IMR-90 (cell line): ENCODE measurements at regions not wholly inside any gene's neighbourhood (a gene's known extent, or its start where the extent isn't known, plus 50 kb on each side); places are given as distances from the start of the nearest gene placed in this dataset.
"Not testable (repeated sequence)": the region's sequence is repeated elsewhere in the genome, so short reads cannot be mapped to it uniquely, and the experiment has no call there.

Experiments used
- ATAC-seq: fragments of 200-7000 bp; cut with Tn5 transposase; 2 replicates; pipeline ENCODE4 v1.9.1; 2020; ENCODE audit warnings: low read depth, mild to moderate bottlenecking, moderate library complexity
- BruUV-seq: library from RNA; stranded (reverse); fragments of 400-500 nt; replicated peaks from 2 replicates; lab custom pipeline; 2021; lab: Mats Ljungman, UMichigan
- CTCF ChIA-PET: fragments of 300-600 bp; formaldehyde crosslinking; extraction: SDS; loops from one replicate; lab custom pipeline; 2021; ENCODE audit warnings: antibody characterized with exemption; lab: Yijun Ruan, JAX
- POLR2A ChIA-PET: fragments of 300-600 bp; sonication (Branson Sonifier 250); formaldehyde crosslinking; loops from one replicate; lab custom pipeline; 2022; ENCODE audit warnings: antibody characterized with exemption; ENCODE audit not compliant: unreplicated experiment; lab: Charles Lee
- DNase-seq: peaks from one replicate; pipeline ENCODE4 v3.0.0; 2013
- H2AFZ ChIP-seq: replicated peaks from 2 replicates; pipeline ENCODE3; 2013; ENCODE audit warnings: low read length, mild to moderate bottlenecking; ENCODE audit not compliant: poor library complexity
- H2AK5ac ChIP-seq: 2 replicates; pipeline ENCODE4 v1.6.1; 2013; ENCODE audit warnings: low read depth, low read length, inconsistent platforms
- H2AK9ac ChIP-seq: replicated peaks from 2 replicates; pipeline ENCODE3; 2013; ENCODE audit warnings: mild to moderate bottlenecking, low read depth, low read length, moderate library complexity; ENCODE audit not compliant: poor library complexity
- H2BK120ac ChIP-seq: 2 replicates; pipeline ENCODE4 v1.6.1; 2013; ENCODE audit warnings: low read depth, low read length, inconsistent platforms
- H2BK15ac ChIP-seq: 3 replicates; pipeline ENCODE4 v1.6.1; 2013; ENCODE audit warnings: low read depth, low read length, inconsistent platforms
- H2BK20ac ChIP-seq: 2 replicates; pipeline ENCODE4 v1.6.1; 2013; ENCODE audit warnings: low read depth, mild to moderate bottlenecking, inconsistent platforms, low read length, moderate library complexity
- H2BK5ac ChIP-seq: 2 replicates; pipeline ENCODE4 v1.6.1; 2013; ENCODE audit warnings: mild to moderate bottlenecking, low read depth, low read length, inconsistent platforms; ENCODE audit not compliant: poor library complexity, severe bottlenecking
- H3K14ac ChIP-seq: replicated peaks from 2 replicates; pipeline ENCODE4 v1.6.1; 2013; ENCODE audit warnings: low read depth, low read length, inconsistent platforms
- H3K18ac ChIP-seq: 2 replicates; pipeline ENCODE4 v1.6.1; 2013; ENCODE audit warnings: low read depth, low read length, control low read depth
- H3K23ac ChIP-seq: 2 replicates; pipeline ENCODE4 v1.6.1; 2013; ENCODE audit warnings: low read depth, low read length, inconsistent platforms
- H3K27ac ChIP-seq: 2 replicates; pipeline ENCODE4 v1.5.1; 2013; ENCODE audit warnings: mild to moderate bottlenecking, control low read depth, low read length; ENCODE audit not compliant: insufficient read depth
- H3K27me3 ChIP-seq: 2 replicates; pipeline ENCODE4 v1.6.1; 2013; ENCODE audit warnings: low read length; ENCODE audit not compliant: control insufficient read depth, insufficient read depth
- H3K36me3 ChIP-seq: 2 replicates; pipeline ENCODE4 v1.6.1; 2013; ENCODE audit warnings: low read length, mixed read lengths; ENCODE audit not compliant: control insufficient read depth, insufficient read depth
- H3K4ac ChIP-seq: 2 replicates; pipeline ENCODE4 v1.6.1; 2013; ENCODE audit warnings: low read depth, low read length, inconsistent platforms
- H3K4me1 ChIP-seq: 2 replicates; pipeline ENCODE4 v1.6.1; 2013; ENCODE audit warnings: low read length, mixed read lengths; ENCODE audit not compliant: control insufficient read depth, insufficient read depth
- H3K4me2 ChIP-seq: 2 replicates; pipeline ENCODE4 v1.6.1; 2013; ENCODE audit warnings: low read depth, mild to moderate bottlenecking, control low read depth, low read length, moderate library complexity
- H3K4me3 ChIP-seq: 2 replicates; pipeline ENCODE4 v1.5.1; 2013; ENCODE audit warnings: low read depth, mild to moderate bottlenecking, control low read depth, low read length, moderate library complexity; ENCODE audit not compliant: insufficient read depth
- H3K56ac ChIP-seq: 2 replicates; pipeline ENCODE4 v1.6.1; 2013; ENCODE audit warnings: low read length, inconsistent platforms; ENCODE audit not compliant: insufficient read depth; ENCODE audit errors: extremely low read depth
- H3K79me1 ChIP-seq, 2 experiments: 2 replicates each; pipeline ENCODE4 v1.6.1; 2013; ENCODE audit warnings: low read length in 2 of 2, inconsistent platforms in 1 of 2, low read depth in 1 of 2
- H3K9ac ChIP-seq: 2 replicates; pipeline ENCODE4 v1.6.1; 2013; ENCODE audit warnings: low read depth, low read length, control low read depth
- H3K9me1 ChIP-seq: 2 replicates; pipeline ENCODE4 v1.6.1; 2013; ENCODE audit warnings: low read length, inconsistent platforms; ENCODE audit not compliant: insufficient read depth
- H3K9me3 ChIP-seq: 2 replicates; pipeline ENCODE4 v1.6.1; 2013; ENCODE audit warnings: low read length; ENCODE audit not compliant: control insufficient read depth, insufficient read depth
- H4K20me1 ChIP-seq: 2 replicates; pipeline ENCODE4 v1.6.1; 2013; ENCODE audit warnings: low read length, inconsistent platforms; ENCODE audit not compliant: insufficient read depth
- H4K5ac ChIP-seq: 2 replicates; pipeline ENCODE4 v1.6.1; 2013; ENCODE audit warnings: mild to moderate bottlenecking, low read depth, low read length, control low read depth
- H4K8ac ChIP-seq, 2 experiments: 2 replicates each; pipeline ENCODE4 v1.6.1; 2013; ENCODE audit warnings: low read depth in 2 of 2, low read length in 2 of 2, control low read depth in 1 of 2, inconsistent platforms in 1 of 2
- H4K91ac ChIP-seq: 2 replicates; pipeline ENCODE4 v1.6.1; 2013; ENCODE audit warnings: low read depth, low read length, inconsistent platforms; ENCODE audit not compliant: insufficient read depth
- WGBS, 2 experiments: methylation state at CpG; one replicate each; pipeline versions ENCODE4 v1.1.5 to v1.1.7; 2013; ENCODE audit warnings: missing lambda C conversion rate in 2 of 2; ENCODE audit not compliant: insufficient read length in 1 of 2; ENCODE audit errors: extremely low coverage in 2 of 2; 5-methylcytosine and 5-hydroxymethylcytosine counted together
- dilution Hi-C: fragments of 300-500 bp; cut with HindIII; formaldehyde crosslinking; loops from one replicate; pipeline ENCODE4 v1.14.3; 2018; ENCODE audit warnings: low sequenced_read_pairs; ENCODE audit not compliant: unreplicated experiment
- in situ Hi-C: fragments of 300-500 bp; cut with MboI; formaldehyde crosslinking; loops from 3 replicates; pipeline ENCODE4 v1.14.3; 2019; ENCODE audit warnings: low sequenced_read_pairs, inconsistent platforms, mixed read lengths
- intact Hi-C: fragments of 100-400 bp; cut with micrococcal nuclease; formaldehyde crosslinking; loops from 2 replicates; pipeline ENCODE4 v1.10.0; 2022

- H3K9ac ChIP-seq, H4K5ac ChIP-seq, H2BK15ac ChIP-seq, H3K36me3 ChIP-seq, H2AK5ac ChIP-seq, ATAC-seq, H3K23ac ChIP-seq, H3K14ac ChIP-seq, H3K56ac ChIP-seq, H3K27ac ChIP-seq, in situ Hi-C loops, dilution Hi-C loops, H3K4me2 ChIP-seq, H2BK20ac ChIP-seq, H3K4ac ChIP-seq, BruUV-seq, DNase-seq, H4K8ac ChIP-seq, H2BK5ac ChIP-seq, H4K91ac ChIP-seq, intact Hi-C loops, H2AK9ac ChIP-seq, H2AFZ ChIP-seq, H3K9me1 ChIP-seq, H4K20me1 ChIP-seq, H3K27me3 ChIP-seq, H3K79me1 ChIP-seq, H2BK120ac ChIP-seq, CTCF ChIA-PET, H3K18ac ChIP-seq, POLR2A ChIA-PET, H3K4me1 ChIP-seq, H3K4me3 ChIP-seq: not testable (repeated sequence)
- H3K9me3 ChIP-seq: peaks cover 42% of the 10 kb centered on the region
- WGBS, 2 experiments: 64% methylated on average over 7 of the region's 9 CpGs; no CpG with 5 or more reads in 1 of the 2 experiments
These were observed 73.8 kb upstream of the TCERG1L start for GRCh38 chr10:131385161-131385872.
